HEK293T (cell line): ENCODE measurements at regions not wholly inside any gene's neighbourhood (a gene's known extent, or its start where the extent isn't known, plus 50 kb on each side); places are given as distances from the start of the nearest gene placed in this dataset.

Experiments used
- CTBP1 ChIP-seq: fragments of 450-650 bp; IDR thresholded peaks from 2 replicates; pipeline ENCODE4 v1.6.1; 2016; ENCODE audit warnings: borderline replicate concordance
- ELF4 ChIP-seq: fragments of 450-650 bp; IDR thresholded peaks from 2 replicates; pipeline ENCODE4 v1.6.1; 2017; ENCODE audit warnings: antibody characterized with exemption
- FOXA1 ChIP-seq: fragments of 450-650 bp; IDR thresholded peaks from 2 replicates; pipeline ENCODE4 v1.6.1; 2016; ENCODE audit warnings: mild to moderate bottlenecking
- FOXK2 ChIP-seq: fragments of 450-650 bp; IDR thresholded peaks from 2 replicates; pipeline ENCODE4 v1.6.1; 2016; ENCODE audit warnings: mild to moderate bottlenecking
- FOXM1 ChIP-seq: fragments of 450-650 bp; IDR thresholded peaks from 2 replicates; pipeline ENCODE4 v1.6.1; 2017; ENCODE audit warnings: mild to moderate bottlenecking, borderline replicate concordance
- SP1 ChIP-seq: fragments of 450-650 bp; IDR thresholded peaks from 2 replicates; pipeline ENCODE4 v1.6.1; 2017
- SUZ12 ChIP-seq: fragments of 450-650 bp; IDR thresholded peaks from 2 replicates; pipeline ENCODE4 v1.6.1; 2016; ENCODE audit warnings: mild to moderate bottlenecking
- TARDBP ChIP-seq: fragments of 450-650 bp; IDR thresholded peaks from 2 replicates; pipeline ENCODE4 v1.6.1; 2016

DNA sequence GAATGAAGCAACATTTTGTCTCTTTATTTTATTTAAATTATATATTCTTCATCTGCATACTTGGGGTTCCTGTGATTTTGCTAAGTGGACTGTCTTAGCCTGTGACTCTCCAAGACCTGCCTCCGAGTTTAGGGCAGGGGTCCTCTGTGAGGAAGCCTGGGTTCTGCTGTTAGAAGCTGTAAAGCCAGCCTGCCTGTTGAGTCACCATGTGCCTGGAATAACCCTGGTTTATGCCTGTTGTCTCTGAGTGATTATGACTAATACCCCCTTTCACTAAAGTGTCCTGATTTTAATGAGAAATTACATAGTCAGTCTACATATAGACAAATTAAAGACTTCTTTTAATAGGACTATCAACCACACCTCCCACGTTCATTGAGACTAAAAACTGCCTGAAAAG lies 369.1 kb downstream of the ZNF521 start:
- TF ChIP-seq ELF4, result no peak
- TF ChIP-seq FOXM1, result no peak
- no peak for TF ChIP-seq FOXK2
- TF ChIP-seq SUZ12, result no peak
- TF ChIP-seq CTBP1, result no peak
- no peak for TF ChIP-seq FOXA1
- TF ChIP-seq SP1, result no peak
- no peak for TF ChIP-seq TARDBP
